ENCODE measurements at regions not wholly inside any gene's neighbourhood (a gene's known extent, or its start where the extent isn't known, plus 50 kb on each side); places are given as distances from the start of the nearest gene placed in this dataset.
"Not testable (repeated sequence)": the region's sequence is repeated elsewhere in the genome, so short reads cannot be mapped to it uniquely, and the experiment has no call there.

DNA sequence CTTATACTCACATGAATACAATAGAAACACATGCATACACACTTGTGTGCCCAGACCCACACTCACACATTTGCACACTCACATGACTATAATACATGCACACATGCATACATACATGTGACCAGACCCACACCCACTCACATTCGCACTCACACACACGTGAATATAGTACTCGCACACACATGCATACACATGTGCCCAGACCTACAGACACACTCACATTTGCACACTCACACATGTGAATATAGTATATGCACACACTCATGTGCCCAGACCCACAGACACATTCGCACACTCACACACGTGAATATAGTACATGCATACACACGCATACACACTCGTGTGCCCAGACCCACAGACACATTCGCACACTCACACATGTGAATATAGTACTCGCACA, 197.4 kb upstream of the ZNF469 start:
- H3K27ac Mint-ChIP-seq; H3K27me3 Mint-ChIP-seq; ATAC-seq; DNase-seq; H3K4me3 Mint-ChIP-seq; intact Hi-C loops (cut with DNase I, micrococcal nuclease); H3K36me3 Mint-ChIP-seq (ENCODE audit: low read depth); H3K9me3 Mint-ChIP-seq (ENCODE audit: low read depth); POLR2A ChIA-PET; H3K4me1 Mint-ChIP-seq; CTCF ChIA-PET: not testable (repeated sequence)

DNA sequence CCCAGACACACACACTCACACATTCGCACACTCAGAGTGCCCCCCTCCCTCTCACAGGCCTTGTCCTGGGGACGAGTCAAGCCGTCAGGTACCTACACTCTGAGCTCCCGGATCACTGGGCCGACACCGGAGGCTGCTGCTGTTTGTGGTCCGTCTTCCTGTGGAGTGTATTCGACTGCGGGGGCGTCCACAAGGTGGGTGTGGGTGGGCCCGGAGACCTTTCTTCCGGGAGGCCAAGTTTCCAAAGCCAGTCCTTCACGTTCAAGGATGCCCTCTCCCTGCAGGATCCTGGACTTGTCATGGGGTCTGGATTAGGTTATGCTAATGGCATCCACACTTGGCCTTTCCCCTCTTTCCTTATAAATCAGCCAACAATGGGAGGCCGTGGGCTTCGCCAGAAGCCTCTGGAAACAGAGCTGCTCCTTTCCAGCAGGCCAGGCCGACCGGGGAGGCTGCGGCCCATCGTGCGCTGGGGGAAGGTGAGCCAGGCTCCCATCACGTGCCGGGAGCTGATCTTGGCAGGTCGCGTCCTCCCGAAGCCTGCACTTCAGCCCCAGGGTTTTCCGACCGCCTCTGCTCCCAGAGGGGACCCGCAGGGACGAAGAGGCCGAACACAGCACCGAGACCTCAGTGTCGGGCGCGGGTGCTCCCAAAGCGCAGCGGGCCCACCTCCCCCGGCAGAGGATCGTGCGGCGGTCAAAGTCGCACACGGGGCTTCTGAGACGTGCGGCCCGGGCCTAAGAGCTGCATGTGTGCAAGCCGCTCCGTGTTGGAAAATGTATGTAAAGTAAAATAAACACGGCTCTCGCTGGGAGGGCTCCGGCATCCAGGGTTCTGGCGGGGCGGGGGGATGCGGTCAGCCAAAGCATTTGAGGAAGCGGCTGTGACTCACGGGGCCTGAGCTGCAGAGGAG, 196.5 kb upstream of the ZNF469 start:
- H3K27ac Mint-ChIP-seq; intact Hi-C loops (cut with DNase I, micrococcal nuclease); H3K9me3 Mint-ChIP-seq (ENCODE audit: low read depth); CTCF ChIA-PET; H3K36me3 Mint-ChIP-seq (ENCODE audit: low read depth); H3K4me3 Mint-ChIP-seq; POLR2A ChIA-PET; ATAC-seq; DNase-seq; H3K27me3 Mint-ChIP-seq; H3K4me1 Mint-ChIP-seq: not testable (repeated sequence)

GRCh38 chr16:88186889-88187870, 195.6 kb upstream of the ZNF469 start:
- H3K36me3 Mint-ChIP-seq (ENCODE audit: low read depth); ATAC-seq; H3K4me1 Mint-ChIP-seq; DNase-seq; H3K27me3 Mint-ChIP-seq; H3K9me3 Mint-ChIP-seq (ENCODE audit: low read depth); intact Hi-C loops (cut with DNase I, micrococcal nuclease); POLR2A ChIA-PET; CTCF ChIA-PET; H3K27ac Mint-ChIP-seq; H3K4me3 Mint-ChIP-seq: not testable (repeated sequence)

DNA sequence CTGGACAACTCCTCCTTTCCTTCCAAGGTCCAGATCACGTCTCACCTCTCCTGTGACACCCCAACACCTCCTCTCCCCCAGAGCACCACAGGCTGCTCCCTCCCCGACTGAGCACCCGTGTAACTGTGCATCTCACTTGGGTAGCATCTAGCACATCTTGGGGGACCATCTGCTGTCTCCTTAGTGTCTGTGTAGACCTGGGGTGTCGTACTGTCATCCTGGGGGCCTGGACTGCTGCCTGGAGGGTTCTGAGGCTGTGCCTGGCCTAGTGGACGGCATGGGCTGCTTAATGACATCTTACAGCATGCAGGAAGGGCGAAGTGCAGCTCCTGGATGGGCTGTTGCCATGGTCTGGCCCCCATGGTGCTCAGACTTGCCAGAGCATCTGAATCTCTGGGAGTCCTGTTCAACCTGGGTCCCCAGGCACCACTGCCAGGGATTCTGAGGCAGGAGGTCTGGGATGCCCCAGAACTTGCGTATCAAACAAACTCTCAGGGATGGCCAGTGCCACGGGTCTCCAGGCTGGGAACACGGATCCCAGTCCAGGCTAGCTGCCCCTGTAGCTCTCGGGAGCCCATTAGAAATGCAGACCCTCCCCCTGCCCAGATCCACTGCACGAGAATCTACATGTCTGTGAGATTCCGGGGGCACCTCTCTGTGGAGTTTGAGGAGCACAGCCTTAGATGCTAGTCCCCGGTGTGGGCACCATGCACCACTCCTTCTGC, 194.4 kb upstream of the ZNF469 start:
- ATAC-seq; DNase-seq; H3K4me1 Mint-ChIP-seq; H3K9me3 Mint-ChIP-seq (ENCODE audit: low read depth); H3K4me3 Mint-ChIP-seq; POLR2A ChIA-PET; intact Hi-C loops (cut with DNase I, micrococcal nuclease); H3K27me3 Mint-ChIP-seq; H3K36me3 Mint-ChIP-seq (ENCODE audit: low read depth); H3K27ac Mint-ChIP-seq; CTCF ChIA-PET: not testable (repeated sequence)

GRCh38 chr16:88190592-88191095, 192.1 kb upstream of the ZNF469 start:
- POLR2A ChIA-PET; H3K9me3 Mint-ChIP-seq (ENCODE audit: low read depth); DNase-seq; H3K4me3 Mint-ChIP-seq; CTCF ChIA-PET; H3K36me3 Mint-ChIP-seq (ENCODE audit: low read depth); ATAC-seq; H3K4me1 Mint-ChIP-seq; H3K27ac Mint-ChIP-seq; H3K27me3 Mint-ChIP-seq: not testable (repeated sequence)
- intact Hi-C loops (cut with DNase I, micrococcal nuclease): loop anchor here in 1 of 2 experiments (10.0 kb wide), 1 partner anchor 244 kb away; no protein-coding TSS in a partner anchor

DNA sequence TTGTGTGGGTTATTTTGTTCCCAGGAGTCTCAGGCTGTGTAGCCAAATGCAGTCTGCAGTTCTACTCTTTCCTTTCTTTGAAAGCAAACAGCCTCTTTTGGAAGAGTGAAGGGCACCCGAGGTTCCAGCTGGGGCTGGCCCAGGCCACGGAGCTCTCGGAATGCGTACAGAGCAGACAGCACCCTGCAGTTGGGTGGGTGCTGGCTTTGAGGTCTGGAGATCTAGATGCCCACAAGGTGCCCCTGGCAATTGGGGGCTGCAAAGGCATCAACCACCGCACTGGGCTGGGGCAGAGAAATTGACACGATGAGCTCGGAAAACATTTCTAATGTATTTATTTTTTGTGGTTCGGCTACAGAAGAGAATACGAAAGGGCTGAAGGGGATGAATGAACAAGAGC, 191.6 kb upstream of the ZNF469 start:
- H3K27me3 Mint-ChIP-seq; H3K4me1 Mint-ChIP-seq; H3K27ac Mint-ChIP-seq; CTCF ChIA-PET; ATAC-seq; DNase-seq; H3K9me3 Mint-ChIP-seq (ENCODE audit: low read depth); H3K36me3 Mint-ChIP-seq (ENCODE audit: low read depth); H3K4me3 Mint-ChIP-seq: not testable (repeated sequence)
- POLR2A ChIA-PET: interaction anchor here (0.6 kb wide), 1 partner anchor 248 kb away, joined by 3 read pairs; no protein-coding TSS in a partner anchor
- intact Hi-C loops (cut with DNase I, micrococcal nuclease): loop anchor here in 1 of 2 experiments (10.0 kb wide), 1 partner anchor 244 kb away; no protein-coding TSS in a partner anchor

DNA sequence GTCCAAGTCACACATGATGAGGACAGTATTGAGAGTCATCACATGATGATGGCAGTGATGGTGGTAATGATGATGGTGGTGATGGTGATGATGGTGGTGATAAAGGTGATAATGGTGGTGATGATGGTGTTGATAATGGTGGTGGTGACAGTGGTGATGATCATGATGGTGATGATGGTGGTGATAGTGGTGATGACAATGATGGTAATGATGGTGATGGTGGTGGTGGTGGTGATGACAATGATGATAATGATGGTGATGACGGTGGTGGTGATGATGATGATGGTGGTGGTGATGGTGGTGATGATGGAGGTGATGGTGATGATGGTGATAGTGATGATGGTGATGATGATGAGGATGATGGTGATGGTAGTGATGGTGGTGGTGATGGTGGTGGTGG, 190.2 kb upstream of the ZNF469 start:
- Mint-ChIP-seq H3K9me3 (ENCODE audit: low read depth) (peaks cover 5% of the 10 kb centered on the region), H3K4me1 (no peaks in the 10 kb centered on the region), H3K4me3 (no peak overlapping the region), H3K27me3 (no peaks in the 10 kb centered on the region), H3K36me3 (ENCODE audit: low read depth) (no peaks in the 10 kb centered on the region), H3K27ac (no peak overlapping the region)
- ChIA-PET CTCF (no interaction called here), POLR2A (no interaction called here)
- intact Hi-C loops (cut with DNase I, micrococcal nuclease): loop anchor here in 1 of 2 experiments (10.0 kb wide), 1 partner anchor 242 kb away; no protein-coding TSS in a partner anchor
- DNase-seq (no peak), ATAC-seq (no peak)

DNA sequence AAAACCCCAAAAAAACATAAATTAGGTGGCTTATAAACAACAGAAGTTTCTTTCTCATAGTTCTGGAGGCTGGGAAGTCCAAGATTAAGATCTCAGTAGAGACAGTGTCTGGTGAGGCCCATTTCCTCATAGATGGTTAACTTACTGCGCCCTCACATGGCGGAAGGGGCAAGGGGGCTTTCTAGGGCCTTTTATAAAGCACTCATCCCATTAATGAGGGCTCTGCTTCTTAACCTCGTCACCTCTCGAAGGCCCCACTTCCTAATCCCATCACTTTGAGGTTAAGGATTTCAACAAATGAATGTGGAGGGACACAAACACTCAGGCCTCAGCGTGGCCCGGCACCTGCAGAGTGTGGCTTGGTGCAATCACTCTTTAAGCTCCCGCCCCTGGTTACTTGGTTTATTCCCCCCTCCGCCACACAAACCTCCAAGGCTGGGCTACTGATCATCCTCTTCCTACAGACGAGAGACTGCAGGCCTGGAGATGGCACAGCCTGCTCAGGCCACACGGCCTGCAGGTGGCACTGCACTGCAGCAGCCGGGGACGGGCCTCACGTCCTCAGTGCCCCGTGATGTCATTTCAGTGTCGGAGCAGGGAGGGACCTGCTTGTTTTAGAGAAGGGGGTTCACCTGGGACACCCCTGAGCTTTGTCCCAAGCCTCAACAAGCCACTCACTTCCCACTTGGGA, 188.9 kb upstream of the ZNF469 start:
- H3K27ac Mint-ChIP-seq; H3K9me3 Mint-ChIP-seq (ENCODE audit: low read depth); H3K27me3 Mint-ChIP-seq; POLR2A ChIA-PET; CTCF ChIA-PET; H3K4me1 Mint-ChIP-seq; H3K36me3 Mint-ChIP-seq (ENCODE audit: low read depth); H3K4me3 Mint-ChIP-seq: not testable (repeated sequence)
- DNase-seq (peak; percentile 68), ATAC-seq (peak; percentile 95)
- intact Hi-C loops (cut with DNase I, micrococcal nuclease): loop anchor here (2.0 to 10.0 kb wide), 2 partner anchors 241 to 243 kb away; no protein-coding TSS in a partner anchor

GRCh38 chr16:88194397-88195268, 188.1 kb upstream of the ZNF469 start:
- ATAC-seq: no peak
- intact Hi-C loops (cut with DNase I, micrococcal nuclease): loop anchor here (2.0 to 10.0 kb wide), 2 partner anchors 240 to 242 kb away; no protein-coding TSS in a partner anchor
- Mint-ChIP-seq H3K27me3 (no peaks in the 10 kb centered on the region), H3K36me3 (ENCODE audit: low read depth) (no peaks in the 10 kb centered on the region), H3K4me3 (no peak overlapping the region), H3K27ac (no peak overlapping the region), H3K9me3 (ENCODE audit: low read depth) (peaks cover 4% of the 10 kb centered on the region), H3K4me1 (no peaks in the 10 kb centered on the region)
- CTCF ChIA-PET: interaction anchor here (0.6 to 1.6 kb wide), 3 partner anchors 153 to 243 kb away, joined by 3 to 5 read pairs (median 4); no protein-coding TSS in a partner anchor
- POLR2A ChIA-PET: no interaction called here
- DNase-seq: no peak

- CTCF ChIA-PET: interaction anchor here (0.6 to 1.6 kb wide), 2 partner anchors 153 to 242 kb away, joined by 4 to 5 read pairs; no protein-coding TSS in a partner anchor
- no peak overlapping the region for H3K27ac Mint-ChIP-seq
- POLR2A ChIA-PET: no interaction called here
- intact Hi-C loops (cut with DNase I, micrococcal nuclease): loop anchor here (2.0 to 10.0 kb wide), 2 partner anchors 240 to 242 kb away; no protein-coding TSS in a partner anchor
- no peaks in the 10 kb centered on the region for H3K36me3 Mint-ChIP-seq (ENCODE audit: low read depth)
- peaks cover 4% of the 10 kb centered on the region for H3K9me3 Mint-ChIP-seq (ENCODE audit: low read depth)
- H3K4me3 Mint-ChIP-seq: no peak overlapping the region
- no peaks in the 10 kb centered on the region for H3K27me3 Mint-ChIP-seq
- no peak for ATAC-seq
- DNase-seq: no peak
- H3K4me1 Mint-ChIP-seq: no peaks in the 10 kb centered on the region
Observed at GRCh38 chr16:88195269-88195705, 187.5 kb upstream of the ZNF469 start.

Data from activated CD4-positive, alpha-beta T cell treated with anti-CD3 and anti-CD28 coated beads for 36 hours (primary cell).